ENCODE measurements at regions not wholly inside any gene's neighbourhood (a gene's known extent, or its start where the extent isn't known, plus 50 kb on each side); places are given as distances from the start of the nearest gene placed in this dataset.
"Not testable (repeated sequence)": the region's sequence is repeated elsewhere in the genome, so short reads cannot be mapped to it uniquely, and the experiment has no call there.

DNA sequence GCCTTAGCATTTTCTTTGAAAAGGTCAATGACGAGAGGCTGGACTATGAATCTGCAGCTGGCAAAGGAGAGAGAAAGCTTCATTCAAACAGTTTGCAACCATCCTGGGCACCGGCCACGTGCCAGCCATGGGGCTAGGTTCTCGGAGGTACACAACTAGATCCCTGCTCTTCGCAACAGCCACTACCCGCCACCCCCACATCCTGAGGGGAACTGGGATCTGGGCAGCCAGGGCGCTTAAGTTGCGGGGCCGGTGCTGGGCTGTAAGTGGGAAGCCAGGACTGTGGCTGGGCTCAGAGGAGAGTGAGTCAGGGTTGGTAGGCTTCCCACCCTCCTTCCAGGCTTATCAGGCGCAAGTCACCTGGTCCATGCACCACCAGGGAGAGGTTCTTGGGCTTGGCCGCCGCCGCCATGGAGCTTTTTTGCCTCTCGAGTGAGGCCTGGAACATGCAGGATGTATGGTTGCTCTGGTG, 95.0 kb upstream of the TERB2 start:
- Histone ChIP-seq H2AFZ (no peak overlapping the region), H3K4me2 (no peak overlapping the region), H3K27ac (no peak overlapping the region), H3K9me3 (ENCODE audit: low read depth) (no peaks in the 10 kb centered on the region), H3K9me2 (replicated peaks; ENCODE audit: insufficient read depth) (no peaks in the 10 kb centered on the region), H3K36me3 (replicated peaks; ENCODE audit: insufficient read depth, low read depth) (no peaks in the 10 kb centered on the region), H3K79me2 (no peaks in the 10 kb centered on the region), H3K4me1 (ENCODE audit: insufficient read depth) (no peaks in the 10 kb centered on the region), H4K20me1 (ENCODE audit: insufficient read depth, poor library complexity, severe bottlenecking) (no peaks in the 10 kb centered on the region), H3K27me3 (no peaks in the 10 kb centered on the region), H3K4me3 (no peak overlapping the region)
- WGBS (ENCODE audit: low lambda C conversion rate, missing lambda C conversion rate): 95% methylated on average over 14 of the region's 14 CpGs
- no peak for DNase-seq (ENCODE audit: low spot score)
- TF ChIP-seq EZH2 (IDR thresholded peaks at IDR 0.05; ENCODE audit: borderline replicate concordance) (no peak), EZH2phosphoT487 (IDR thresholded peaks at IDR 0.05; ENCODE audit: low read depth, severe bottlenecking, unreplicated experiment) (no peak)

DNA sequence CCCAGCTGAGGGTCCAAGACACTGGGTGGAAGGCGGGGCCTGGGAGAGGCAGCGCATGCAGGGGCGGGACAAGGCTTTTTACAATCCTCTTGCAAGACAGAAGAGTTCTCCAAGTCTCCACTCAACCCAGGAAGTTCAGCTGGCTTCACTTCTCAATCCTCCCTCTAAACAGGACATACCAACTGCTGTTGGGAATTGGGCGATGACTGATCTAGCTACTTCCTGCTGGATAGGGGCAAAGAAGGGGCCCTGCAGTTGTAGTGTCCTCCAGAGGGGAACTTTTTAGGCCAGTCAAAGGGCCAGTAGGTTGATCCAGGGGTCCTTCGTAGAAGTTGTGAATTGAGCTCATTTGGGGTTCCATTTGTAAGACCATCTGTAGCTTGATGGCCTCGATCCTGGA, 94.6 kb upstream of the TERB2 start:
- 93% methylated on average over 6 of the region's 6 CpGs for WGBS (ENCODE audit: low lambda C conversion rate, missing lambda C conversion rate)
- Histone ChIP-seq H3K36me3 (replicated peaks; ENCODE audit: insufficient read depth, low read depth) (no peaks in the 10 kb centered on the region), H3K4me2 (no peak overlapping the region), H3K27ac (no peak overlapping the region), H3K4me3 (no peak overlapping the region), H3K9me2 (replicated peaks; ENCODE audit: insufficient read depth) (no peaks in the 10 kb centered on the region), H3K79me2 (no peaks in the 10 kb centered on the region), H4K20me1 (ENCODE audit: insufficient read depth, poor library complexity, severe bottlenecking) (no peaks in the 10 kb centered on the region), H2AFZ (no peak overlapping the region), H3K27me3 (no peaks in the 10 kb centered on the region), H3K4me1 (ENCODE audit: insufficient read depth) (no peaks in the 10 kb centered on the region), H3K9me3 (ENCODE audit: low read depth) (no peaks in the 10 kb centered on the region)
- no peak for DNase-seq (ENCODE audit: low spot score)
- TF ChIP-seq EZH2 (IDR thresholded peaks at IDR 0.05; ENCODE audit: borderline replicate concordance) (no peak), EZH2phosphoT487 (IDR thresholded peaks at IDR 0.05; ENCODE audit: low read depth, severe bottlenecking, unreplicated experiment) (no peak)
- TF ChIP-seq, protein P1, sequence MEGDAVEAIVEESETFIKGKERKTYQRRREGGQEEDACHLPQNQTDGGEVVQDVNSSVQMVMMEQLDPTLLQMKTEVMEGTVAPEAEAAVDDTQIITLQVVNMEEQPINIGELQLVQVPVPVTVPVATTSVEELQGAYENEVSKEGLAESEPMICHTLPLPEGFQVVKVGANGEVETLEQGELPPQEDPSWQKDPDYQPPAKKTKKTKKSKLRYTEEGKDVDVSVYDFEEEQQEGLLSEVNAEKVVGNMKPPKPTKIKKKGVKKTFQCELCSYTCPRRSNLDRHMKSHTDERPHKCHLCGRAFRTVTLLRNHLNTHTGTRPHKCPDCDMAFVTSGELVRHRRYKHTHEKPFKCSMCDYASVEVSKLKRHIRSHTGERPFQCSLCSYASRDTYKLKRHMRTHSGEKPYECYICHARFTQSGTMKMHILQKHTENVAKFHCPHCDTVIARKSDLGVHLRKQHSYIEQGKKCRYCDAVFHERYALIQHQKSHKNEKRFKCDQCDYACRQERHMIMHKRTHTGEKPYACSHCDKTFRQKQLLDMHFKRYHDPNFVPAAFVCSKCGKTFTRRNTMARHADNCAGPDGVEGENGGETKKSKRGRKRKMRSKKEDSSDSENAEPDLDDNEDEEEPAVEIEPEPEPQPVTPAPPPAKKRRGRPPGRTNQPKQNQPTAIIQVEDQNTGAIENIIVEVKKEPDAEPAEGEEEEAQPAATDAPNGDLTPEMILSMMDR (IDR thresholded peaks at IDR 0.05; ENCODE audit: poor library complexity): no peak

DNA sequence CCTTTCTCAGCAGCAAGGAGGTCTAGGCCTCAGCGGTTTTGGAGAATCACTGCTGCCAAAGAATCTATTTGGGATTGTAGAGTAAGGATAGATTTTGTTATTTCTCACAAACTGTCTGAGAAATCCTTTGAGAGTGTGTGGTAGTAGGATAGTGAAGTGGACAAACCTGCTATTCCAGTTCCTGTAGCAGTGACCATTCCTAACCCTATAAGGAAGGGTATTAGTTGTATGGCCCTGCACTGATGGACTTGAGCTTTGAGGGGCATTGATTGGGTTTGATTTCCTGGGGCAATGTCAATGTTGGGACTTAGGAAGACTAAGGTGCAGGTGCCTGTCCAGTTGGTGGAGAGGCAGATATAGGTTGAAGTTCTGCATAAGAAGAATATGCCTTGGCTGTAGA, 93.6 kb upstream of the TERB2 start:
- not testable (repeated sequence) for H3K4me3 ChIP-seq; H3K27me3 ChIP-seq; H3K27ac ChIP-seq; H3K4me2 ChIP-seq; H4K20me1 ChIP-seq (ENCODE audit: insufficient read depth, poor library complexity, severe bottlenecking); H2AFZ ChIP-seq; DNase-seq (ENCODE audit: low spot score); H3K9me3 ChIP-seq (ENCODE audit: low read depth); H3K36me3 ChIP-seq (replicated peaks; ENCODE audit: insufficient read depth, low read depth); H3K79me2 ChIP-seq; H3K4me1 ChIP-seq (ENCODE audit: insufficient read depth); H3K9me2 ChIP-seq (replicated peaks; ENCODE audit: insufficient read depth)
- WGBS (ENCODE audit: low lambda C conversion rate, missing lambda C conversion rate): 90% methylated on average over 1 of the region's 1 CpG

DNA sequence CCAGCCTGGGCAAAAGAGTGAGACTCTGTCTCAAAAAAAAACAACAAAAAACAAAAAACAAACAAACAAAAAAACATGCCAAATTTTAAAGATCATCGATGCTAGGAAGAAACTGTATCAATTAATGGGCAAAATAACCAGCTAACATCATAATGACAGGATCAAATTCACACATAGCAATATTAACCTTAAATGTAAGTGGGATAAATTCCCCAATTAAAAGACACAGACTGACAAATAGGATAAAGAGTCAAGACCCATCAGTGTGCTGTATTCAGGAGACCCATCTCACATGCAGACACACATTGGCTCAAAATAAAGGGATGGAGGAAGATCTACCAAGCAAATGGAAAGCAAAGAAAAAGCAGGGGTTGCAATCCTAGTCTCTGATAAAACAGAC, 88.4 kb upstream of the TERB2 start:
- not testable (repeated sequence) for H3K79me2 ChIP-seq; H2AFZ ChIP-seq; H3K4me3 ChIP-seq; H3K4me2 ChIP-seq; H3K4me1 ChIP-seq (ENCODE audit: insufficient read depth); H3K36me3 ChIP-seq (replicated peaks; ENCODE audit: insufficient read depth, low read depth); DNase-seq (ENCODE audit: low spot score); H3K9me3 ChIP-seq (ENCODE audit: low read depth); H3K27ac ChIP-seq; H3K27me3 ChIP-seq; H3K9me2 ChIP-seq (replicated peaks; ENCODE audit: insufficient read depth); H4K20me1 ChIP-seq (ENCODE audit: insufficient read depth, poor library complexity, severe bottlenecking)
- WGBS (ENCODE audit: low lambda C conversion rate, missing lambda C conversion rate): 95% methylated on average over 1 of the region's 1 CpG

DNA sequence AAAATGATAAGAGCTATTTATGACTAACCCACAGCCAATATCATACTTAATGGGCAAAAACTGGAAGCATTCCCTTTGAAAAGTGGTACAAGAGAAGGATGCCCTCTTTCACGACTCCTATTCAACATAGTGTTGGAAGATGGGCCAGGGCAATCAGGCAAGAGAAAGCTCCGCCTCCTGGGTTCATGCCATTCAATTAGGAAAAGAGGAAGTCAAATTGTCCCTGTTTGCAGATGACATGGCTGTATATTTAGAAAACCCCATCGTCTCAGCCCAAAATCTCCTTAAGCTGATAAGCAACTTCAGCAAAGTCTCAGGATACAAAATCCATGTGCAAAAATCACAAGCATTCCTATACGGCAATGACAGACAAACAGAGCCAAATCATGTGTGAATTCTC, 86.4 kb upstream of the TERB2 start:
- H3K9me2 ChIP-seq (replicated peaks; ENCODE audit: insufficient read depth); H3K4me2 ChIP-seq; H3K27ac ChIP-seq; H3K4me1 ChIP-seq (ENCODE audit: insufficient read depth); H3K36me3 ChIP-seq (replicated peaks; ENCODE audit: insufficient read depth, low read depth); H4K20me1 ChIP-seq (ENCODE audit: insufficient read depth, poor library complexity, severe bottlenecking); H2AFZ ChIP-seq; H3K79me2 ChIP-seq; H3K9me3 ChIP-seq (ENCODE audit: low read depth); DNase-seq (ENCODE audit: low spot score); H3K4me3 ChIP-seq; H3K27me3 ChIP-seq: not testable (repeated sequence)
- WGBS (ENCODE audit: low lambda C conversion rate, missing lambda C conversion rate): 84% methylated on average over 4 of the region's 4 CpGs
